ENCODE measurements at regions not wholly inside any gene's neighbourhood (a gene's known extent, or its start where the extent isn't known, plus 50 kb on each side); places are given as distances from the start of the nearest gene placed in this dataset.

DNA sequence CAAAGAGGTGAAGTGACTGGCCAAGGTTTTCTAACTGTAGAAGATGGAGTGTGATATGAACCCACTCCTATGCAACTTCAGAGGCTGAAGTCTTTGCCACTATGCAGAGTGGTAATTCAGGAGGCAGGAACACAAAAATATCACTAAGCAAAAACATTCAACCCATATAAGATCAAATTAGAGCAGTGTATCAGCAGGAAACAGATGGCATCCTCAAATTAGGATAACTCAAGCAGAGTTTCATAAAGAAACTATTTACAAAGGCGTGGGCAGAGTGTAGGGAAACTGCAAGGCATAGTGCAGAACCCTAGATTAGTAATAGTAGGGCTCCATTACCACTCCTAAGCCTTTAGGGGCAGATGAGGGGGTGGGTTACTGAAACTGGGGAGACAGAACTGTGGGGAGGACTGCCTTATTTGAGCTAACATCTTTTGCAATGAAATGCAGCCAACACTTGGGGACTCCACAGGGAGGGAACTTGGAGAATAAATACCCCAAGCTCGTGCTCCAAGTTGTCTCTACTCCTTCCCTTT is 72.2 kb downstream of the PTTG1 start:
- TF ChIP-seq ELF1 (IDR thresholded peaks at IDR 0.05) = no peak
- TF ChIP-seq POLR2AphosphoS5 (IDR thresholded peaks at IDR 0.05; ENCODE audit: low read depth, low read length) = no peak
- TF ChIP-seq RAD21 (IDR thresholded peaks at IDR 0.05; ENCODE audit: low read length) = no peak
- Histone ChIP-seq H3K79me2 (ENCODE audit: insufficient read depth) (no peaks in the 10 kb centered on the region), H2AFZ (ENCODE audit: low read depth) (no peak overlapping the region), H3K4me1 (ENCODE audit: control insufficient read depth in 1 of 2, insufficient read depth in 2 of 2, low read depth in 1 of 2, low read length in 1 of 2) (no peaks in the 10 kb centered on the region), H3K4me3 (ENCODE audit: low read depth in 2 of 2, low read length in 1 of 2) (no peak overlapping the region), H4K20me1 (ENCODE audit: insufficient read depth) (no peaks in the 10 kb centered on the region), H3K9ac (no peak overlapping the region), H3K27me3 (ENCODE audit: insufficient read depth) (no peaks in the 10 kb centered on the region), H3K27ac (ENCODE audit: low read depth in 2 of 2, low read length in 1 of 2) (no peak overlapping the region), H3K36me3 (replicated peaks in 1 of 2; ENCODE audit: control insufficient read depth in 1 of 2, insufficient read depth in 2 of 2, low read length in 1 of 2) (no peaks in the 10 kb centered on the region), H3K9me3 (no peaks in the 10 kb centered on the region), H3K4me2 (no peak overlapping the region), H3K9me2 (no peaks in the 10 kb centered on the region), H3F3A (replicated peaks; ENCODE audit: insufficient read depth) (no peaks in the 10 kb centered on the region)
- POLR2A ChIA-PET = no interaction called here
- no peak for DNase-seq
- WGBS (ENCODE audit: low lambda C conversion rate) = 50% methylated on average over 2 of the region's 2 CpGs
- CTCF ChIA-PET = interaction anchor here (1.2 to 1.8 kb wide), 2 partner anchors 14 to 55 kb away, joined by 3 to 6 read pairs; no protein-coding TSS in a partner anchor

- no peak overlapping the region for H3K4me2 ChIP-seq
- H3K4me3 ChIP-seq (ENCODE audit: low read depth in 2 of 2, low read length in 1 of 2) = no peak overlapping the region
- no peaks in the 10 kb centered on the region for H3K79me2 ChIP-seq (ENCODE audit: insufficient read depth)
- H3K9me2 ChIP-seq = no peaks in the 10 kb centered on the region
- no peak overlapping the region for H2AFZ ChIP-seq (ENCODE audit: low read depth)
- 79% methylated on average over 4 of the region's 4 CpGs for WGBS (ENCODE audit: low lambda C conversion rate)
- no peaks in the 10 kb centered on the region for H3K36me3 ChIP-seq (replicated peaks in 1 of 2; ENCODE audit: control insufficient read depth in 1 of 2, insufficient read depth in 2 of 2, low read length in 1 of 2)
- ChIA-PET POLR2A (no interaction called here), CTCF (interaction anchor here (1.2 to 1.8 kb wide), 2 partner anchors 14 to 56 kb away, joined by 3 to 6 read pairs; no protein-coding TSS in a partner anchor)
- H3K27ac ChIP-seq (ENCODE audit: low read depth in 2 of 2, low read length in 1 of 2) = no peak overlapping the region
- no peaks in the 10 kb centered on the region for H3K27me3 ChIP-seq (ENCODE audit: insufficient read depth)
- H3K9ac ChIP-seq = no peak overlapping the region
- no peak for DNase-seq
- H3F3A ChIP-seq (replicated peaks; ENCODE audit: insufficient read depth) = no peaks in the 10 kb centered on the region
- TF ChIP-seq EZH2phosphoT487 (IDR thresholded peaks at IDR 0.05; ENCODE audit: borderline replicate concordance, low read depth) = no peak
- no peak for TF ChIP-seq MXI1 (IDR thresholded peaks at IDR 0.05; ENCODE audit: low read depth, low read length)
- TF ChIP-seq USF1 (IDR thresholded peaks at IDR 0.05; ENCODE audit: borderline replicate concordance, low read depth) = no peak
- TF ChIP-seq MEF2A (IDR thresholded peaks at IDR 0.05; ENCODE audit: borderline replicate concordance, low read depth) = no peak
- no peak for TF ChIP-seq ELF1 (IDR thresholded peaks at IDR 0.05)
- TF ChIP-seq, protein P1, sequence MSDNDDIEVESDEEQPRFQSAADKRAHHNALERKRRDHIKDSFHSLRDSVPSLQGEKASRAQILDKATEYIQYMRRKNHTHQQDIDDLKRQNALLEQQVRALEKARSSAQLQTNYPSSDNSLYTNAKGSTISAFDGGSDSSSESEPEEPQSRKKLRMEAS (IDR thresholded peaks at IDR 0.05; ENCODE audit: low read depth) = no peak
- no peak for TF ChIP-seq JUND (IDR thresholded peaks at IDR 0.05)
- TF ChIP-seq ZBTB33 (IDR thresholded peaks at IDR 0.05; ENCODE audit: borderline replicate concordance, low read depth) = no peak
- no peak for TF ChIP-seq CTCF (IDR thresholded peaks at IDR 0.05)
- TF ChIP-seq GATA2 (CRISPR knock-in tag; IDR thresholded peaks at IDR 0.05) = no peak
- no peak for TF ChIP-seq SMC3 (IDR thresholded peaks at IDR 0.05; ENCODE audit: low read depth, low read length)
- no peaks in the 10 kb centered on the region for H4K20me1 ChIP-seq (ENCODE audit: insufficient read depth)
- no peaks in the 10 kb centered on the region for H3K9me3 ChIP-seq
- no peaks in the 10 kb centered on the region for H3K4me1 ChIP-seq (ENCODE audit: control insufficient read depth in 1 of 2, insufficient read depth in 2 of 2, low read depth in 1 of 2, low read length in 1 of 2)
Observed at GRCh38 chr5:160494451-160494850, 72.8 kb downstream of the PTTG1 start.
